ENCODE measurements at regions not wholly inside any gene's neighbourhood (a gene's known extent, or its start where the extent isn't known, plus 50 kb on each side); places are given as distances from the start of the nearest gene placed in this dataset.

DNA sequence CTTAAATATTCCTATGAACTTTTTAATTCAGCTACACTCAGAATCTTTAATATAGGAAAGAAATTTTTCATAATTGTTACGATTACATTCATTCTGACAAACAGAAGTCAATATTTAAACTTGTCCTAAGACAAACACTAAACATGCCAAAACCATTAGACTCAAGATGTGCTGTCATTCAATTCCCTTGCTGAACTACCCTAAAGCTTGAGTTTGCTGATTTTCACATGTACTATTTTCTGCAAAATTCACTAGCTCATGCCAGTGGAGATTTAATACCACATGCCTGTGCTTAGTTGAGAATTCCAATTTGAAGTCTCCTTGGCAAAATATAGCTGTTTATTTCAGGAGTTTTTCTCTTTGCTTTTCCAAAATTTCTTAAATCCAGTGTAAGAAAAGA, 448.0 kb downstream of the COL12A1 start (continued):
- TF ChIP-seq ZNF710 (CRISPR knock-in tag; IDR thresholded peaks at IDR 0.05; ENCODE audit: borderline replicate concordance), result no peak
- TF ChIP-seq HNRNPUL1 (IDR thresholded peaks at IDR 0.05; ENCODE audit: low read depth, low read length), result no peak
- no peak for TF ChIP-seq ZNF687 (CRISPR knock-in tag; IDR thresholded peaks at IDR 0.05)
- TF ChIP-seq, protein P1, sequence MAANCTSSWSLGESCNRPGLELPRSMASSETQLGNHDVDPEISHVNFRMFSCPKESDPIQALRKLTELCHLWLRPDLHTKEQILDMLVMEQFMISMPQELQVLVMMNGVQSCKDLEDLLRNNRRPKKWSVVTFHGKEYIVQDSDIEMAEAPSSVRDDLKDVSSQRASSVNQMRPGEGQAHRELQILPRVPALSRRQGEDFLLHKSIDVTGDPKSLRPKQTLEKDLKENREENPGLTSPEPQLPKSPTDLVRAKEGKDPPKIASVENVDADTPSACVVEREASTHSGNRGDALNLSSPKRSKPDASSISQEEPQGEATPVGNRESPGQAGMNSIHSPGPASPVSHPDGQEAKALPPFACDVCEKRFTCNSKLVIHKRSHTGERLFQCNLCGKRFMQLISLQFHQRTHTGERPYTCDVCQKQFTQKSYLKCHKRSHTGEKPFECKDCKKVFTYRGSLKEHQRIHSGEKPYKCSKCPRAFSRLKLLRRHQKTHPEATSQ (CRISPR knock-in tag; IDR thresholded peaks at IDR 0.05; ENCODE audit: borderline replicate concordance), result no peak
- TF ChIP-seq NR1H2 (CRISPR knock-in tag; IDR thresholded peaks at IDR 0.05; ENCODE audit: borderline replicate concordance, low read depth), result no peak
- TF ChIP-seq FOXO4 (CRISPR knock-in tag; conservative IDR thresholded peaks at IDR 0.05), result no peak
- no peak for TF ChIP-seq SRSF9 (IDR thresholded peaks at IDR 0.05; ENCODE audit: borderline replicate concordance, insufficient read depth, low read depth, low read length, poor library complexity, severe bottlenecking)
- no peak for TF ChIP-seq PRMT3 (CRISPR knock-in tag; IDR thresholded peaks at IDR 0.05; ENCODE audit: borderline replicate concordance, low read depth)

Measured in HepG2 (cell line).